Fibroblast of lung (primary cell): ENCODE measurements at regions not wholly inside any gene's neighbourhood (a gene's known extent, or its start where the extent isn't known, plus 50 kb on each side); places are given as distances from the start of the nearest gene placed in this dataset.

Experiments used
- DNase-seq, 2 donors: peaks; one replicate each; pipeline versions ENCODE4 v3.0.0 to v3.0.0-alpha.2; 2010; ENCODE audit warnings: low read depth in 2 of 2
- H2AFZ ChIP-seq: 2 replicates; pipeline ENCODE4 v1.5.1; 2012; ENCODE audit warnings: low read length, control low read depth, inconsistent platforms
- H3K27ac ChIP-seq: 2 replicates; pipeline ENCODE4 v1.5.1; 2011; ENCODE audit warnings: low read length, control low read depth; ENCODE audit not compliant: insufficient read depth
- H3K27me3 ChIP-seq: 2 replicates; pipeline ENCODE4 v1.5.1; 2011; ENCODE audit warnings: mild to moderate bottlenecking, low read length; ENCODE audit not compliant: control insufficient read depth, insufficient read depth
- H3K36me3 ChIP-seq: 2 replicates; pipeline ENCODE4 v1.5.1; 2011; ENCODE audit warnings: low read length; ENCODE audit not compliant: control insufficient read depth, insufficient read depth
- H3K4me1 ChIP-seq: 2 replicates; pipeline ENCODE4 v1.5.1; 2011; ENCODE audit warnings: low read length; ENCODE audit not compliant: control insufficient read depth, insufficient read depth; ENCODE audit errors: extremely low read depth
- H3K4me2 ChIP-seq: 2 replicates; pipeline ENCODE4 v1.5.1; 2011; ENCODE audit warnings: low read length, control low read depth; ENCODE audit not compliant: insufficient read depth; ENCODE audit errors: extremely low read depth
- H3K4me3 ChIP-seq, 4 experiments: fragments of 200-600 bp in 1 of 4; sonication (generic) in 1 of 4; replicated peaks in 1 of 4; 2 replicates each; pipeline ENCODE4 v1.5.1; 2011 to 2016; ENCODE audit warnings: low read length in 4 of 4, low read depth in 3 of 4, mild to moderate bottlenecking in 3 of 4, control low read depth in 2 of 4, inconsistent platforms in 1 of 4, mixed read lengths in 1 of 4; ENCODE audit not compliant: insufficient read depth in 1 of 4; ENCODE audit errors: control extremely low read depth in 1 of 4
- H3K79me2 ChIP-seq: 2 replicates; pipeline ENCODE4 v1.5.1; 2012; ENCODE audit warnings: mild to moderate bottlenecking, low read length, inconsistent platforms; ENCODE audit not compliant: control insufficient read depth, insufficient read depth
- H3K9ac ChIP-seq: 2 replicates; pipeline ENCODE4 v1.5.1; 2011; ENCODE audit warnings: mild to moderate bottlenecking, low read length, control low read depth; ENCODE audit not compliant: insufficient read depth
- H3K9me3 ChIP-seq: 2 replicates; pipeline ENCODE4 v1.5.1; 2012; ENCODE audit warnings: low read depth, low read length; ENCODE audit not compliant: control insufficient read depth, insufficient read depth
- H4K20me1 ChIP-seq: 2 replicates; pipeline ENCODE4 v1.5.1; 2011; ENCODE audit warnings: low read length; ENCODE audit not compliant: control insufficient read depth, insufficient read depth; ENCODE audit errors: extremely low read depth
- EZH2 ChIP-seq: IDR thresholded peaks from 2 replicates; pipeline ENCODE4 v1.5.1; 2012; ENCODE audit warnings: low read length, control low read depth, mild to moderate bottlenecking; ENCODE audit errors: missing control alignments
- TF ChIP-seq, protein P1 (sequence below), 2 donors: IDR thresholded peaks in 1 of 2; conservative IDR thresholded peaks in 1 of 2; 1 replicate in 1 of 2; 2 replicates in 1 of 2; pipeline ENCODE4 v1.5.1; 2011 to 2012; ENCODE audit warnings: low read length in 2 of 2, control low read depth in 1 of 2, inconsistent platforms in 1 of 2, low read depth in 1 of 2, mild to moderate bottlenecking in 1 of 2

DNA sequence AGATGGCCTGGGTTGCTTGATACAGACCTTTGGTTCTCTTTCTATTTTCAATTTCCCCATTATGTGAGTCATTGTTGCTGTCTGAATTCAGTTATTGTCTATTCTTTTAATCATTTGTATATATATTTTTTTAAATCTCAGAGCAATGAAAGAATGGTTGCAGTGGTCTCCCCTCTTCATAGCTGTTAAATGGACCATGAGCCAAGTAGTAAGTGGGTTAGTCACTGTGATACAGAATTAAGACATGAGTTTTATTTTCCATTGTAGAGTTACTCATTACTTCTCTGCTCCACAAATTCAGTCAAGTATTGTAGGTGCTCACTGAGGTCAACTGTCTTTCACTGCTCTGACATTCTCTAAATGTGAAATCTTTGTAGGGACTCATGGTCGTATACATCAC is 174.6 kb upstream of the GRAMD2B start:
- Histone ChIP-seq H2AFZ (no peak overlapping the region), H3K4me1 (no peaks in the 10 kb centered on the region), H3K79me2 (no peaks in the 10 kb centered on the region), H3K9me3 (no peaks in the 10 kb centered on the region), H3K27me3 (no peaks in the 10 kb centered on the region), H3K9ac (no peak overlapping the region), H3K36me3 (no peaks in the 10 kb centered on the region), H3K4me3 (no peak overlapping the region), H3K4me2 (no peak overlapping the region), H4K20me1 (no peaks in the 10 kb centered on the region), H3K27ac (no peak overlapping the region)
- DNase-seq: peak in 1 of 2 donors; percentile 40
- TF ChIP-seq, protein P1, sequence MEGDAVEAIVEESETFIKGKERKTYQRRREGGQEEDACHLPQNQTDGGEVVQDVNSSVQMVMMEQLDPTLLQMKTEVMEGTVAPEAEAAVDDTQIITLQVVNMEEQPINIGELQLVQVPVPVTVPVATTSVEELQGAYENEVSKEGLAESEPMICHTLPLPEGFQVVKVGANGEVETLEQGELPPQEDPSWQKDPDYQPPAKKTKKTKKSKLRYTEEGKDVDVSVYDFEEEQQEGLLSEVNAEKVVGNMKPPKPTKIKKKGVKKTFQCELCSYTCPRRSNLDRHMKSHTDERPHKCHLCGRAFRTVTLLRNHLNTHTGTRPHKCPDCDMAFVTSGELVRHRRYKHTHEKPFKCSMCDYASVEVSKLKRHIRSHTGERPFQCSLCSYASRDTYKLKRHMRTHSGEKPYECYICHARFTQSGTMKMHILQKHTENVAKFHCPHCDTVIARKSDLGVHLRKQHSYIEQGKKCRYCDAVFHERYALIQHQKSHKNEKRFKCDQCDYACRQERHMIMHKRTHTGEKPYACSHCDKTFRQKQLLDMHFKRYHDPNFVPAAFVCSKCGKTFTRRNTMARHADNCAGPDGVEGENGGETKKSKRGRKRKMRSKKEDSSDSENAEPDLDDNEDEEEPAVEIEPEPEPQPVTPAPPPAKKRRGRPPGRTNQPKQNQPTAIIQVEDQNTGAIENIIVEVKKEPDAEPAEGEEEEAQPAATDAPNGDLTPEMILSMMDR (conservative IDR thresholded peaks at IDR 0.05 in 1 of 2, IDR thresholded peaks at IDR 0.05 in 1 of 2; ENCODE audit: low read depth in 1 of 2, low read length in 2 of 2): no peak
- no peak for TF ChIP-seq EZH2

DNA sequence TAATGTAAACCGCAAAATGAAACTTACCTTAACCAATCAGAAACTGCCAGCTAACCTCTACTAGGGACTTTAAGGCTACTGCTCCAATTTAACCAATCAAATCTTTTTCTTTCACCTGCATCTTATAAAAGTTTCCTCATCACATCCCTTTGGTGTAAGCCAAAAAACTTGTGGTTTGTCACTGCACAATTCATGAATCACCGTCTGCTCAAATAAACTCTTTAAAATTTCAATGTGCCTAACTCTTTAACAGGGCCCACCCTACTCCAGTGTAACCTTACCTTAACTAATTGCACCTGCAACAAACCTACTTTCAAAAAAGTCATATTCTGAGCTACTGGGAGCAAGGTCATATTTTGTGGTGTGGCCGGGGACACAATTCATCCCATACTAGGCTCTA is 172.2 kb upstream of the GRAMD2B start:
- Histone ChIP-seq H3K4me1 (no peaks in the 10 kb centered on the region), H3K9me3 (no peaks in the 10 kb centered on the region), H2AFZ (no peak overlapping the region), H3K27me3 (no peaks in the 10 kb centered on the region), H3K36me3 (no peaks in the 10 kb centered on the region), H3K4me3 (no peak overlapping the region), H3K4me2 (no peak overlapping the region), H4K20me1 (no peaks in the 10 kb centered on the region), H3K9ac (no peak overlapping the region), H3K27ac (no peak overlapping the region), H3K79me2 (no peaks in the 10 kb centered on the region)
- peak in 1 of 2 donors; percentile 14 for DNase-seq
- no peak for TF ChIP-seq EZH2
- TF ChIP-seq, protein P1 (conservative IDR thresholded peaks at IDR 0.05 in 1 of 2, IDR thresholded peaks at IDR 0.05 in 1 of 2; ENCODE audit: low read depth in 1 of 2, low read length in 2 of 2): no peak

DNA sequence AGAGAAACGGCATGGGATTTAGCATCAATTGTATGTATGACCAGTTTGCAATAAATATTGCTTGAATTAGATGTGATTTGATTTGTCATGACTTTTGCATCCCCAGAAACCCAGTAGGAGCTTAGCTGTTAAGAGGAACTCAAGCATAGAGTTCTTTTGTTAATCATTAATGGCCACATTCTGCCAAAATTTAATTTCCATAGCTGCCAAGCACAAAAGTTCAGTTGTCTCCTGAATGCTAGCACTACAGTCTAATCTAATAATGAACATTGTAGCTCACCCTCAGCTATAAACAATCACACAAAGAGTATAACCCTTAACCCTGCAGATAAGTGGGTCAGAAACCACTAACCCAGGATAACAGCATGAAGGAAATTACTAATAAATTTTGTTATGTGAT is 169.8 kb upstream of the GRAMD2B start:
- no peak overlapping the region for H3K4me3 ChIP-seq
- no peak overlapping the region for H3K27ac ChIP-seq
- no peaks in the 10 kb centered on the region for H3K27me3 ChIP-seq
- no peaks in the 10 kb centered on the region for H3K4me1 ChIP-seq
- no peak overlapping the region for H3K4me2 ChIP-seq
- no peaks in the 10 kb centered on the region for H4K20me1 ChIP-seq
- no peaks in the 10 kb centered on the region for H3K36me3 ChIP-seq
- no peaks in the 10 kb centered on the region for H3K9me3 ChIP-seq
- DNase-seq: no peak
- no peaks in the 10 kb centered on the region for H3K79me2 ChIP-seq
- no peak overlapping the region for H3K9ac ChIP-seq
- H2AFZ ChIP-seq: no peak overlapping the region
- TF ChIP-seq, protein P1 (conservative IDR thresholded peaks at IDR 0.05 in 1 of 2, IDR thresholded peaks at IDR 0.05 in 1 of 2; ENCODE audit: low read depth in 1 of 2, low read length in 2 of 2): no peak
- TF ChIP-seq EZH2: no peak
